ENCODE measurements at regions not wholly inside any gene's neighbourhood (a gene's known extent, or its start where the extent isn't known, plus 50 kb on each side); places are given as distances from the start of the nearest gene placed in this dataset.
"Not testable (repeated sequence)": the region's sequence is repeated elsewhere in the genome, so short reads cannot be mapped to it uniquely, and the experiment has no call there.

- BruUV-seq (replicated peaks) = no TSS peak
- FAIRE-seq = no peak
- in situ Hi-C loops (cut with MboI) = no loop called here
- Histone ChIP-seq H4K20me1 (replicated peaks; ENCODE audit: control insufficient read depth, insufficient read depth, low read length) (no peaks in the 10 kb centered on the region), H3K79me2 (ENCODE audit: control insufficient read depth, insufficient read depth, low read length) (no peaks in the 10 kb centered on the region), H3K9ac (ENCODE audit: insufficient read depth in 1 of 2, low read depth in 2 of 2, low read length in 2 of 2) (no peak overlapping the region), H3K9me3 (replicated peaks; ENCODE audit: control insufficient read depth, insufficient read depth, low read depth, low read length) (no peaks in the 10 kb centered on the region), H3K4me2 (ENCODE audit: insufficient read depth, low read length) (no peak overlapping the region), H3K9me1 (ENCODE audit: control insufficient read depth, insufficient read depth, low read length) (no peaks in the 10 kb centered on the region), H3K4me1 (replicated peaks in 1 of 2; ENCODE audit: control insufficient read depth in 2 of 2, insufficient read depth in 2 of 2, low read length in 2 of 2) (no peaks in the 10 kb centered on the region), H2AFZ (ENCODE audit: low read depth, low read length) (no peak overlapping the region), H3K27ac (ENCODE audit: extremely low read depth, low read depth, low read length) (no peak overlapping the region), H3K36me3 (ENCODE audit: control insufficient read depth, insufficient read depth, low read length) (no peaks in the 10 kb centered on the region), H3K27me3 (ENCODE audit: control insufficient read depth in 2 of 2, insufficient read depth in 2 of 2, low read length in 2 of 2) (peaks cover 4 to 9% of the 10 kb centered on the region in 2 experiments; a peak in 4 of 5 replicates), H3K4me3 (no peak overlapping the region)
- CTCF ChIA-PET (ENCODE audit: low intra/inter-chr PET ratio) = no interaction called here
- POLR2A ChIA-PET = no interaction called here
- no peak for ATAC-seq
- intact Hi-C loops (cut with micrococcal nuclease) = no loop called here
- no peak for DNase-seq (ENCODE audit: extremely low read depth in 1 of 4, low spot score in 3 of 4)
- TF ChIP-seq ZNF316 (IDR thresholded peaks at IDR 0.05) = peak; percentile 75
- TF ChIP-seq MEF2A (IDR thresholded peaks at IDR 0.05; ENCODE audit: control insufficient read depth, low read depth, low read length) = no peak
- WGBS (ENCODE audit: insufficient coverage, low coverage, missing lambda C conversion rate) = 0% methylated on average over 5 of the region's 5 CpGs
These were observed 78.7 kb upstream of the HDDC2 start for GRCh38 chr6:125380474-125380873.

GRCh38 chr6:125386337-125386736, 84.6 kb upstream of the HDDC2 start:
- in situ Hi-C loops (cut with MboI); ATAC-seq; H3K4me3 ChIP-seq; H3K9ac ChIP-seq (ENCODE audit: insufficient read depth in 1 of 2, low read depth in 2 of 2, low read length in 2 of 2); H3K9me1 ChIP-seq (ENCODE audit: control insufficient read depth, insufficient read depth, low read length); H3K4me1 ChIP-seq (replicated peaks in 1 of 2; ENCODE audit: control insufficient read depth in 2 of 2, insufficient read depth in 2 of 2, low read length in 2 of 2); POLR2A ChIA-PET; DNase-seq (ENCODE audit: extremely low read depth in 1 of 4, low spot score in 3 of 4); H3K9me3 ChIP-seq (replicated peaks; ENCODE audit: control insufficient read depth, insufficient read depth, low read depth, low read length); intact Hi-C loops (cut with micrococcal nuclease); FAIRE-seq; BruUV-seq (replicated peaks); H2AFZ ChIP-seq (ENCODE audit: low read depth, low read length); H3K79me2 ChIP-seq (ENCODE audit: control insufficient read depth, insufficient read depth, low read length); H4K20me1 ChIP-seq (replicated peaks; ENCODE audit: control insufficient read depth, insufficient read depth, low read length); H3K27ac ChIP-seq (ENCODE audit: extremely low read depth, low read depth, low read length); CTCF ChIA-PET (ENCODE audit: low intra/inter-chr PET ratio); H3K27me3 ChIP-seq (ENCODE audit: control insufficient read depth in 2 of 2, insufficient read depth in 2 of 2, low read length in 2 of 2); H3K4me2 ChIP-seq (ENCODE audit: insufficient read depth, low read length); H3K36me3 ChIP-seq (ENCODE audit: control insufficient read depth, insufficient read depth, low read length): not testable (repeated sequence)
- 0% methylated on average over 1 of the region's 1 CpG for WGBS (ENCODE audit: insufficient coverage, low coverage, missing lambda C conversion rate)
- peak; percentile 54 for TF ChIP-seq ZNF146 (CRISPR knock-in tag; IDR thresholded peaks at IDR 0.05; ENCODE audit: unreplicated experiment)
